ENCODE measurements at regions not wholly inside any gene's neighbourhood (a gene's known extent, or its start where the extent isn't known, plus 50 kb on each side); places are given as distances from the start of the nearest gene placed in this dataset.
"Not testable (repeated sequence)": the region's sequence is repeated elsewhere in the genome, so short reads cannot be mapped to it uniquely, and the experiment has no call there.

DNA sequence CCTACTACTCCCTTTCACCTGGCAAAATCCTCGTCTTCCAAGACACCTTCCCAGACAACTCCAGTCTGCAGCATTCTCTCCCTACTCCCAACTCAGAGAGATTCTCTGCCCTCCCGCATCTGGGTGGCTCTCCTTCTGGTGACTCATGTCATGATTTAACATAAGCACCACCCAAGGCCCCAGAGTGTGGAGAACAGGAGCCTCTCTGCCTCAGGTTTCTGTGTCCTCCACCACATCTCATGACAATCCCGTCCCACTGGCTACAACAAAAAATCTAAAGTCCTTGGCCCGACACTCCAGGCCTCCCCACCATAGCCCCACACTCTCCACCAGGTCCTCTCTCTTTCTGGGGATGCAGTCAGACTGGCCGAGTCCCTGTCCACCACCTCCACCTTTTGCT lies 197.1 kb downstream of the BCL11A start:
- DNase-seq: no peak

DNA sequence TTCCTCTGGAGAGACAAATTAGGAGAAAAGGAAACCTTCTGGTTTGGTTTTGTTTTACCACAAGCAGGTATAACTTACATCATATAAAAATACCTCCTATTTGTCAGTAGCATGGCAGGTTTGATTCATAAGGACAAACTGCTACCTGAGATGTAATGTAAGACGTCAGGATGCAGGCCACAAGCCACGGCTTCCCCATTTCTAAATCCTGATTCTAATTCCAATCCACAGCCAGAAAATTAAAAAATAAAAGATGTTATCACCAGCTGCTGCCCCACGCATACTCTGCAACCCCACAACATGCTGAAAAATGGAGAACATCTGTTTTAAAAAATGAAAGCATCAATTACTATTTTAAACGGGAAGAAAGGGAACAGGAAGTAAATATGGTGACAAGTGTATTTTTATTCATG lies 197.6 kb downstream of the BCL11A start:
- DNase-seq: no peak

GRCh38 chr2:60354713-60355112 lies 198.7 kb downstream of the BCL11A start:
- no peak for DNase-seq

GRCh38 chr2:60353863-60354262 lies 199.6 kb downstream of the BCL11A start:
- DNase-seq: no peak

GRCh38 chr2:60353406-60353800 lies 200.1 kb downstream of the BCL11A start:
- no peak for DNase-seq

DNA sequence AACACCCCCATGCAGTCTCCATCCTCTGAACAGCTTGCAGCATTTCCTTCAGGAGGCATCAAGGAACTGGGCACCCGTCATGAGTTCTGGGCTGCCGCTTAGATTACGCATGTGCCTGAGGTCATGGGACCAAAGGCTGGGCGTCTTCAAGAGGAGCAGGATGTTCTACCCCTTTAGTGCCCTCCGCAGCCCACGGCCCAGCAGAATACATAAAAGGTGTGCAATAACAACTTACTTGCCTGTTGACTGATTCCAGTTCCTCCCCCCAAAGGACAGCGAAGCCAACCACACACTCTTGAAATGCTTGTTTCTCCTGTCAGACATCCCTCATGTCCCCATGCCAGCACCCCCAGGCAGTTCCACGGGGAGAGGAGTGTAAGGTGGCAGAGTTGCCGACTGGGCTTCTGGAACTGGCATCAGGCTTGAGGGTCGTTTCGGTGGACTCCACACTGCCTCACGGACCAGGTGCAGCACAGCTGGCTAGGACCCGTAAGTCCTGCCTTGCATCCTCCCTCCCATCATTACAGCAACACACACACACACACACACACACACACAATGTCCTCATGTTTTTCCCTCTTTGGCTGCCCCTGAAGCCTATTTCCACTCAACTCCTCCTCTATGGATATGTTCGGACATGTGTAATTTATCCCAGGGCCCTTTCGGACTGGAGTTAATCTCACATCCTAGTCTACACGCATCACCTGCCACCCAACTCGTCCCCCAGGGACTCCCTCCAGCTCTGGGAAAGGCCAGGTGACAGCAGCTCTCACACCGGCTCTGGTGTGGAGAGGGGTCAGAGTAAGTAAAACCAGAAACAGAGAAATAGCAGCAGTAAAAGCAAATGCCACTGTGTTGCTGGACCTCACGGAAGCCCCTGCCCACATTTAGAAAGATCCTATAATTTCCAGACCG lies 200.7 kb downstream of the BCL11A start:
- DNase-seq: no peak

DNA sequence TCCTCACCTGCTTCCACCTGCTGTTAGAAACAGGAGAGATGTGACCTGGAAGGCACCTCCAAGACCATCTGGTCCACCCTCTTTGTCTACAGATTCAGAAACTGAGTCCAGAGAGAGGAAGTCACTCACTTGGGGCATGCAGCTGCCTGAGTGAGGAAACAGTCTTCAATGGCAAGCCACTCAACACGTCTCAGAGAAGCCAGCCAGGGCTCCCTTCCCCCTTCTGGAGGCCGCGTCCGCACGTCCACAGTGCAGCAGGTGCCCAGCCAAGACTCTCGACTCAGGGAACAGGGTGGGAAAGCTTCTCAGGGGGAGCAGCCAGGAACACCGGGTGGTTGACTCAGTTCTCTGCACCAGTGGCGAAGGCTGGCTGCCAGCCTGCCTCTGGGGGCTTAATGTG lies 201.7 kb downstream of the BCL11A start:
- DNase-seq: no peak

GRCh38 chr2:60351321-60351720 lies 202.1 kb downstream of the BCL11A start:
- DNase-seq: no peak

DNA sequence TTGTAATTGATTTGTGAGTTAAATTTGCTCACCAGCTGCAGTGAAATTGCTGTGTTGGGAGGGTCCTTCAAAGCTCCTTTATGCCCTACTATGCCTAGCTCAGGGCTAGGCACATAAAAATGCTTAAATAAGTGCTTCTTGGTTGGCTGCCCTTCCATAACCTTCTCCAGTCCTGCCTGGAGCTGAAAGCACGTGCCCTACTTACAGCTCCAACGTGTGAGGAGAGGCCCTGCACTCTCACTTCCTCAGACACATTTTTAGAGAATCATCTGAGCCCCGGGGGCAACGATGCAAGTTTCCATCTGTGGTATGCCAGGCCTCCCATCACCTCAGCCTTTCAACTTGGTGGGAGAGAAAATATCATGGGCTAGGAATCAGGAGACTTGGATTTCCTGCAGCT lies 202.7 kb downstream of the BCL11A start:
- no peak for DNase-seq

DNA sequence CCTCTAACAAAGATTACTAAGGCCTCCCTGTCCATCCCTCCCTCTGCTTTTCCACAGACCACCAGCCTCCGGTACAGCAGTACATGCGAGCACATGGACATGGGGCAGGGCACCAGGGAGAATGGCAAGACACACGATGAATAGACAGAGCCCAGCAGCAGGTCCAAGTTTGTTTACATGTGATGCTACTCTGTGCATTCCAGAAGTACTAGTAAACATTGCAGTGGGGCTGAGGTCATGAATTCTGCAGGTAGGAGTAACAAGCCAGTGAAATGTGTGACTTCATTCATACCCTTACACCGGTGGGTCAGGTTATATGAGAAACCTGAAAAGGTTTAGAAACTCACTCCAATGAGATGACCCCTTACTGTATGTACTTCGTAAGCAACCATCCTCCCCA lies 205.7 kb downstream of the BCL11A start:
- DNase-seq: no peak

DNA sequence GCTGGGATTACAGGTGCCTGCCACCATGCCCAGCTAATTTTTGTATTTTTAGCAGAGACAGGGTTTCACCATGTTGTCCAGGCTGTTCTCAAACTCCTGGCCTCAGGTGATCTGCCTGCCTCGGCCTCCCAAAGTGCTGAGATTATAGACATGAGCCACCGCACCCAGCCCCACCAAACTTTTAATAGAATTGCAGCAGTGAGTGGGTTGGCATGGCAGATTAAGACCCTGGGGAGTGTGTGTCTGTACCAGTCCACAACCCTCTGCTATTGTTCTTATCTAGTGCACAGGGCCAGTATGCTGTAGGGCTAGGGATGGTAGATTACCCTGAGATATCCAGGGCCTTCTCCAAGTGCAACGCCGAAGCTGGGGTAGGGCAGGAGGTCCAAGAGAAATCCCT lies 211.0 kb downstream of the BCL11A start:
- not testable (repeated sequence) for DNase-seq

GRCh38 chr2:60341151-60341550 lies 212.3 kb downstream of the BCL11A start:
- no peak for DNase-seq

DNA sequence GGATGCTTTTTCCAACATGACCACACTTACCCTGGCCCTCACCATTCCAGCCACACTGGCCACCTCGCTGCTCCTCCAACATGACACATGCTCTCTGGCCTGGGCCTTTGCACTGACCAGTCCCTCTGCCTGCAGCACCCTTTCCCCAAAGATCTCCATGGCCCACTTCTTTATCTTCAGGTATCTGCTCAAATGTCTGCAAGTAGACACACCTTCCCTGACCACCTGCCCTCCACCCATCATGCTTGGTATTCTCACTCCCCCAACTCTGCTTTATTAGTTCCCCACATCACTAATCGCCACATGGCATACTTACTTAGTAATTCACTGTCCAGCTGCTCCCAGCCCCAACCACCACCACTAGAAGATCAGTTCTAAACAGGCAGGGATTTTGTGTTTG lies 214.2 kb downstream of the BCL11A start:
- no peak for DNase-seq

- no peak for DNase-seq
Observed at GRCh38 chr2:60337142-60337497, 216.3 kb downstream of the BCL11A start.

GRCh38 chr2:60336442-60337141 lies 216.9 kb downstream of the BCL11A start:
- DNase-seq: no peak

DNA sequence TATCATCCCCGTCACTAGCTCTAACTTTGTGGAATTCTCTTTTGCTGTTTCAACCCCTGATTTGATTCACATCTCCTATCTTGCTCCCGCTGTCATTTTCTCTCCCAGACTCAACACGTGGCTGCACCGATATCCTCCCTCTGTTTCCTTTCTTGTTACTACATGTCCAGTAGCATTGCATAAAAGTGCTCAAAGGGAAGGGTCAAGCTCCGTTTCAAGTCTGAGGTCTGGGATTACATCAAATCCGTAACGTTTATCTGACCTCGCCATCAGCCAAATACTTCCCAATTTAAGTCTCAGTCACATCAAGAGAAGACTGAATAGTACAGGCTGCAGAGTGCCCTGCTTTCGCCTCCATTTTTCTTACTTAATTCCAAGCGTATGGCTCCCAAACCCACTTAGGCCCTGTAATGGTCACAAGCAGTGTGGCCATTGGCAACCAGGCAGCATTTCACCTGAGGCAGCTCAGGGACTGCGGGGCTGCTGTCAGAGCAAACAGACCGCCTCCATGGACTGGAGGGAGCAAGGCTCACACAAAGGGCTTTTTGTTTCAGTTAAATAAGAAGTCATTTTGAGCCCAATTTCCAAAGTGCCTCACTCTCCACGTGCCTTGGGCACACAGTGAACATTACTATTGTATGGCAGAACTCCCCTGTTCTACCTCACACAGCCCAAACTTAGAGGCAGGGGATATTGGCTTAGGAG lies 217.8 kb downstream of the BCL11A start:
- DNase-seq: no peak

- DNase-seq: no peak
Observed at GRCh38 chr2:60334610-60335009, 218.8 kb downstream of the BCL11A start.

- no peak for DNase-seq
Observed at GRCh38 chr2:60333264-60333663, 220.2 kb downstream of the BCL11A start.

DNA sequence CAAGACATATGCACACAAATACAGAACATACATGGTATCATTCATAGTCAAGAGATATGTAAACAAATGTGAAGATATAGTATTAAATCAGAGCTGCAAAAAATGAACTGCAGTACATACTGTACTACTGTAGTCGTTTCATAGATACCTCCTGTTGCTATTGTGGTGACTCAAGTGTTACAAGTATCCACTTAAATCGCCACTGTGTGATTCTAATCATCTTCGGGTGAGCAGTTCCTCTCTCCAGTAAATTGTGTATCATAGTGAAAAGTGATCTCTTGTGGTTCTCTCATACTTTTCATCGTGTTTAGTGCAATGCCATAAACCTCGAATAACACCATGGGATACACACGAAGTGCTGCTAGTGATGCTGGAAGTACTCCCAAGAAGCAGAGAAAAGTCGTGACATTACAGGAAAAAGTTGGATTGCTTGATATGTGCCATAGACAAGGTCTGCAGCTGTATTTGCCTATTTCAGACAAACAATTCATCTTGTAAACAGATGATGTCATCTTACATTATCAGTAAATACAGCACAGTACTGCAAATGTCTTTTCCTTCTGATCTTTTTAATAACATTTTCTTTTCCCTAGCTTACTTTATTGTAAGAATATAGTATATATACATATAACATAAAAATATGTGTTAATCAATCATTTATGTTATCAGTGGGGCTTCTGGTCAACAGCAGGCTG lies 222.2 kb downstream of the BCL11A start:
- no peak for DNase-seq

GRCh38 chr2:60329225-60329624 lies 224.2 kb downstream of the BCL11A start:
- DNase-seq: no peak

DNA sequence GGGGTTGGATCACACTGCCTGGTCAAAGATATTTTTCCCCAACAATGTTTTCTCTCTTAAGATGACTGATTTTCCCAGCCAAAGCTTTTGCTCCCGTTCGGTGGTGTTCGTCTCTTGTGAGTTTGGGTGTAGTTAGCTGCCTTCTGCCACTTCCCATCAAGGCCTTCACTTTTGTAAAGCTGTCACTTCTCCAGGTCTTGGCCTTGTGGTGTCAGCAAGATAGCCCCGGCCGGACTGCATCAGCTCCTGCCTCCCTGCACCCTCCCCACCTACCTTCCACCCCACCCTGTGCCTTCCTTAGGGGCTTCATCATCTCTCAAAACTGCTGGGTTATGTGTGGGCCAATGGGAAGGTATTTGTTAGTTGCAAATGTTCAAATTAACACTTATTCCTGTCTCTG lies 228.9 kb downstream of the BCL11A start:
- DNase-seq: no peak

DNA sequence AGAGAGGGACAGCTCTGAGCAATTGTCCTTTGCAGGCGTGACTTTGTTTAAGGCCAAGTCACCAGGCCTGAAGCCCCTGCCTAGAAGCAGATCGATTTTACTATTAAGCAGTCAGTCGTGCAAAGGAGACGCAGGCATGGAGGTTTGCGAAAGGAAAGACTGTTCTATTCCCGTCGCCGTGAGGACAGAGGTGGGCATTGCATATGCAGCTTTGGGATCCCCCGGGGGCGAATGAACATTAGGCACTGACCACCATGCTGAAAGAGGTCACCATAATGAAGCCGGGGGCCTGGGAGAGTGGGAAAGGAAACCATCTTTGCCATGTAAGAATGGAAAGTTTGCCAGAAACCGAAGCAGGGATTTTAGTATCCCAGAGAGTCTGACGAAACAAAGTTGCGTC lies 231.6 kb downstream of the BCL11A start:
- DNase-seq: no peak

GRCh38 chr2:60320724-60321123 lies 232.7 kb downstream of the BCL11A start:
- DNase-seq: no peak
